ENCODE measurements at regions not wholly inside any gene's neighbourhood (a gene's known extent, or its start where the extent isn't known, plus 50 kb on each side); places are given as distances from the start of the nearest gene placed in this dataset.

DNA sequence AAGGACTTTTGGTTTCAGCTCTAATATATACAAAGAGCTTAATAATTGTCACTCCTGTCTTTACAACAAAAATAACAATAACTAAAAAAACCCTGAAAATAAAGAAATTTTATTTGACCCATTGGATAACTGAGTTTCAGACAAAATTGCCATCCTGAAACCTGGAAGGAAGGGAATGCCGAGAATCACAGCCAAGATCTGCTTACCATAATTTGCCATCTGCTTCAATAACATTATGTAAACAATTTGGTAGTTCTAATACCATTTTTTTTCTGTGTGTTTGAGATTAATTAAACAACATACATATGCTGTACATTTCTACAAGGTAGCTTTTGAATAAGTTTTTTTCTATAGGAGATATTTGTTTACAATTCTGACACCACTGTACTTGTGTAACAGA is 596.3 kb upstream of the MGAT4C start:
- no peak overlapping the region for H3K4me3 ChIP-seq (replicated peaks in 1 of 3; ENCODE audit: insufficient read depth in 1 of 3, low read depth in 1 of 3, low read length in 3 of 3)
- H3K9me1 ChIP-seq (replicated peaks; ENCODE audit: control insufficient read depth, extremely low read depth, insufficient read depth, low read length): no peaks in the 10 kb centered on the region
- no peak overlapping the region for H3K4me2 ChIP-seq (ENCODE audit: insufficient read depth, low read length)
- POLR2A ChIA-PET: no interaction called here
- DNase-seq (ENCODE audit: low read depth, low spot score): no peak
- dilution Hi-C loops (cut with MboI; ENCODE audit: extremely low pct_ligation_motif_present, low sequenced_read_pairs) (no loop called here), intact Hi-C loops (cut with micrococcal nuclease) (no loop called here)
- H3K9ac ChIP-seq (replicated peaks; ENCODE audit: extremely low read depth, insufficient read depth, low read length): no peak overlapping the region
- TF ChIP-seq GATA2 (IDR thresholded peaks at IDR 0.05; ENCODE audit: insufficient read depth, insufficient read length, low read depth, low read length) (no peak), POLR2A (IDR thresholded peaks at IDR 0.05; ENCODE audit: low read depth, low read length) (no peak), CTCF (IDR thresholded peaks at IDR 0.05; ENCODE audit: extremely low read depth in 1 of 2, insufficient read depth in 1 of 2, low read depth in 1 of 2, low read length in 2 of 2) (no peak), POLR2AphosphoS5 (IDR thresholded peaks at IDR 0.05; ENCODE audit: insufficient read depth, low read depth, low read length) (no peak), EZH2 (IDR thresholded peaks at IDR 0.05; ENCODE audit: borderline replicate concordance, low read depth, low read length, severe bottlenecking) (no peak), FOS (IDR thresholded peaks at IDR 0.05; ENCODE audit: borderline replicate concordance, insufficient read depth, low read length) (no peak), MYC (IDR thresholded peaks at IDR 0.05; ENCODE audit: low read depth, low read length) (no peak), JUN (IDR thresholded peaks at IDR 0.05; ENCODE audit: borderline replicate concordance, insufficient read depth, insufficient read length, low read depth) (no peak)
- TF ChIP-seq, protein P1, sequence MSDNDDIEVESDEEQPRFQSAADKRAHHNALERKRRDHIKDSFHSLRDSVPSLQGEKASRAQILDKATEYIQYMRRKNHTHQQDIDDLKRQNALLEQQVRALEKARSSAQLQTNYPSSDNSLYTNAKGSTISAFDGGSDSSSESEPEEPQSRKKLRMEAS (IDR thresholded peaks at IDR 0.05; ENCODE audit: insufficient read depth, insufficient read length): no peak
- no TSS peak for BruUV-seq (replicated peaks)
- no peak overlapping the region for H3K27ac ChIP-seq (ENCODE audit: insufficient read depth, low read depth, low read length)
- no peaks in the 10 kb centered on the region for H3K9me3 ChIP-seq (replicated peaks; ENCODE audit: control insufficient read depth, insufficient read depth, low read length)
- CTCF ChIA-PET: no interaction called here
- H3K79me2 ChIP-seq (ENCODE audit: control insufficient read depth, insufficient read depth, low read length): no peaks in the 10 kb centered on the region
- no peaks in the 10 kb centered on the region for H3K27me3 ChIP-seq (ENCODE audit: control insufficient read depth in 2 of 2, insufficient read depth in 2 of 2, low read length in 2 of 2)
- no peaks in the 10 kb centered on the region for H4K20me1 ChIP-seq (replicated peaks; ENCODE audit: control insufficient read depth, extremely low read depth, insufficient read depth, low read length)
- FAIRE-seq: no peak
- no peaks in the 10 kb centered on the region for H3K36me3 ChIP-seq (ENCODE audit: control insufficient read depth in 2 of 2, extremely low read depth in 1 of 2, insufficient read depth in 2 of 2, low read length in 2 of 2)
- no peaks in the 10 kb centered on the region for H3K4me1 ChIP-seq (ENCODE audit: control insufficient read depth, extremely low read depth, insufficient read depth, low read length)
- no peak overlapping the region for H2AFZ ChIP-seq (ENCODE audit: low read depth, low read length)

All from endothelial cell of umbilical vein (primary cell).